ENCODE measurements at regions not wholly inside any gene's neighbourhood (a gene's known extent, or its start where the extent isn't known, plus 50 kb on each side); places are given as distances from the start of the nearest gene placed in this dataset.

DNA sequence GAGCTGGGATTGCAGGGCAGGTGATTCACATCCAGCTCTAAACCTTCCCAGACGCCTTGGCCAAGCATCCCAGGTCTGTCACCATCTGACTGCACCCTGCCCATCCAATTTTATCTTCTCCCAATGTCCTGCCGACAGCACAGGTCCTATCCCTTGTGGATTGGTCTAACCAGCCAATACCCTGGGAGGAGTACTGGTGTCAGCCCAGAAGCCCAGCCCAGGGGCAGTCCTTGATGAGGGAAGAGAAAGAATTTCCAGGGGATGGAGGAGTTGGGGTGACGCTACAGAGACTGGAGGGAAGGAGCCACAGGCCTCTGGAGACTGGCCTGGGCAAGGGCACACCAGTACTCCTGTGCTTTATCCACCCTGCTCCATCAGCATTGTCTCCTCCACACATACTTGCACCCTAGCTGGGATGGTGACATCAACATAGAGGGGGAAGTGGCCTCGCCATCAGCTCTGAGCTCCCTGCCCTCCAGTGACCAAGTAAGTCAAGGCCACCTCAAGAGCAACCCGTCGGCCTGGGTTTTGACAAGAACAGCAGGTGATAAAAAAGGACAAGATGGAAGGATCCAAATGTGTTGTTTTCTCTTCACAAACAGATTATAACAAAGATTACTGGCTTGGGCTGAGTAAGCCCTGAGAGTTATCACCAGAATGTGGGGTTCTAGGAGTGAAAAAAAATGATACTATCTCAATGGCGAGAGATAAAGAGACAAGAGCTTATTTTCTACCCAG, 114.6 kb downstream of the AQP9 start:
- TF ChIP-seq, protein P1, sequence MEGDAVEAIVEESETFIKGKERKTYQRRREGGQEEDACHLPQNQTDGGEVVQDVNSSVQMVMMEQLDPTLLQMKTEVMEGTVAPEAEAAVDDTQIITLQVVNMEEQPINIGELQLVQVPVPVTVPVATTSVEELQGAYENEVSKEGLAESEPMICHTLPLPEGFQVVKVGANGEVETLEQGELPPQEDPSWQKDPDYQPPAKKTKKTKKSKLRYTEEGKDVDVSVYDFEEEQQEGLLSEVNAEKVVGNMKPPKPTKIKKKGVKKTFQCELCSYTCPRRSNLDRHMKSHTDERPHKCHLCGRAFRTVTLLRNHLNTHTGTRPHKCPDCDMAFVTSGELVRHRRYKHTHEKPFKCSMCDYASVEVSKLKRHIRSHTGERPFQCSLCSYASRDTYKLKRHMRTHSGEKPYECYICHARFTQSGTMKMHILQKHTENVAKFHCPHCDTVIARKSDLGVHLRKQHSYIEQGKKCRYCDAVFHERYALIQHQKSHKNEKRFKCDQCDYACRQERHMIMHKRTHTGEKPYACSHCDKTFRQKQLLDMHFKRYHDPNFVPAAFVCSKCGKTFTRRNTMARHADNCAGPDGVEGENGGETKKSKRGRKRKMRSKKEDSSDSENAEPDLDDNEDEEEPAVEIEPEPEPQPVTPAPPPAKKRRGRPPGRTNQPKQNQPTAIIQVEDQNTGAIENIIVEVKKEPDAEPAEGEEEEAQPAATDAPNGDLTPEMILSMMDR (IDR thresholded peaks at IDR 0.05): no peak
- no peak for TF ChIP-seq POLR2A (IDR thresholded peaks at IDR 0.05)
